Stimulated activated CD8-positive, alpha-beta memory T cell treated with anti-CD3 and anti-CD28 coated beads, Interleukin-12 subunit alpha, Interleukin-12 subunit beta, amount 100 ng/mL, for 24 hours (primary cell): ENCODE measurements at regions not wholly inside any gene's neighbourhood (a gene's known extent, or its start where the extent isn't known, plus 50 kb on each side); places are given as distances from the start of the nearest gene placed in this dataset.

Source experiments
- DNase-seq: peaks from one replicate; pipeline ENCODE4 v3.0.0-alpha.2; 2020; ENCODE audit errors: extremely low read depth

- DNase-seq: no peak
These were observed 75.7 kb upstream of the UBL3 start for GRCh38 chr13:29926098-29926476.

GRCh38 chr13:29925457-29926097, 75.2 kb upstream of the UBL3 start:
- DNase-seq: no peak

- no peak for DNase-seq
These were observed 74.3 kb upstream of the UBL3 start for GRCh38 chr13:29924482-29925350.

GRCh38 chr13:29923554-29924481, 73.4 kb upstream of the UBL3 start:
- DNase-seq: peak; percentile 40

- no peak for DNase-seq
These were observed 72.5 kb upstream of the UBL3 start for GRCh38 chr13:29922896-29923295.

GRCh38 chr13:29922281-29922821, 71.9 kb upstream of the UBL3 start:
- no peak for DNase-seq

- DNase-seq: no peak
These were observed 71.1 kb upstream of the UBL3 start for GRCh38 chr13:29921542-29921941.

- no peak for DNase-seq
These were observed 69.7 kb upstream of the UBL3 start for GRCh38 chr13:29920025-29920643.

- no peak for DNase-seq
These were observed 68.4 kb upstream of the UBL3 start for GRCh38 chr13:29918845-29919244.

- no peak for DNase-seq
These were observed 67.2 kb upstream of the UBL3 start for GRCh38 chr13:29917650-29918049.

GRCh38 chr13:29914581-29914980, 64.2 kb upstream of the UBL3 start:
- DNase-seq: no peak

- DNase-seq: no peak
These were observed 61.5 kb upstream of the UBL3 start for GRCh38 chr13:29911781-29912418.

GRCh38 chr13:29909975-29910674, 59.7 kb upstream of the UBL3 start:
- no peak for DNase-seq

GRCh38 chr13:29909081-29909730, 58.8 kb upstream of the UBL3 start:
- no peak for DNase-seq

GRCh38 chr13:29908416-29909080, 58.1 kb upstream of the UBL3 start:
- DNase-seq: no peak

GRCh38 chr13:29907670-29908069, 57.3 kb upstream of the UBL3 start:
- DNase-seq: no peak

- DNase-seq: no peak
These were observed 56.1 kb upstream of the UBL3 start for GRCh38 chr13:29906432-29907011.

- no peak for DNase-seq
These were observed 55.4 kb upstream of the UBL3 start for GRCh38 chr13:29905845-29906244.

GRCh38 chr13:29903996-29904395, 53.6 kb upstream of the UBL3 start:
- DNase-seq: no peak
